ENCODE measurements at regions not wholly inside any gene's neighbourhood (a gene's known extent, or its start where the extent isn't known, plus 50 kb on each side); places are given as distances from the start of the nearest gene placed in this dataset.
A peak's percentile ranks its signal among the peaks of the same experiment; 100 is the strongest.

DNA sequence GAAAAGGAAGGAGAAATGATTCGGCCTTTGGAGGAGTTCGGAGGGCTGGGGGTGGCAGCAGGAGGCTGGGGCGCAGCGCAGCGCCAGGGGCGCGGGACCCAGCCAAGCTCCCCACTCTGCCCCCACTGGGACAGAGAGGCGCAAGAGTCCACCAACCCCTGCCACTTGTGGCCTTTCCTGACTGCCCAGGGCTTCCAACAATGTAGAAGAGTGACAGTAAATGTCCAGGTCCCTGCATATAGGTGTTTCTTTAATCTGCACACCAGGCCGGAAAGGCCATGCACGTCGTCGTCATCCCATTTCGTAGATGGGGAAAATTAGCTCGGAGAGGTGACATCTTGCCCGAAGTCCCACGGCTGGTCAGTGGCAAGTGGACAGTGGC, 96.6 kb downstream of the INHBB start:
- peak overlapping the region; percentile 40 for H3K4me3 ChIP-seq (ENCODE audit: low read length)
- H3K27ac ChIP-seq (ENCODE audit: low read length): no peak overlapping the region
- intact Hi-C loops (cut with DNase I): no loop called here
- ATAC-seq (peak in 1 of 2 donors; percentile 19), DNase-seq (no peak)
- no peaks in the 10 kb centered on the region for H3K27me3 ChIP-seq (ENCODE audit: control insufficient read depth, insufficient read depth)
- H3K4me1 ChIP-seq (ENCODE audit: control insufficient read depth, insufficient read depth, low read length): no peaks in the 10 kb centered on the region
- 3% methylated on average over 16 of the region's 16 CpGs for WGBS
- H3K9me3 ChIP-seq (ENCODE audit: control insufficient read depth, low read length): no peaks in the 10 kb centered on the region

- ATAC-seq (peak; percentile 79 to 80), DNase-seq (peak in 1 of 3 donors; percentile 74)
- intact Hi-C loops (cut with DNase I): no loop called here
- Histone ChIP-seq H3K27ac (ENCODE audit: low read length) (no peak overlapping the region), H3K27me3 (ENCODE audit: control insufficient read depth, insufficient read depth) (no peaks in the 10 kb centered on the region), H3K9me3 (ENCODE audit: control insufficient read depth, low read length) (no peaks in the 10 kb centered on the region), H3K4me3 (ENCODE audit: low read length) (peak overlapping the region; percentile 40), H3K4me1 (ENCODE audit: control insufficient read depth, insufficient read depth, low read length) (no peaks in the 10 kb centered on the region)
- 13% methylated on average over 50 of the region's 50 CpGs for WGBS
Measured at GRCh38 chr2:120442923-120443571, 97.1 kb downstream of the INHBB start.

- Histone ChIP-seq H3K27me3 (ENCODE audit: control insufficient read depth, insufficient read depth) (no peaks in the 10 kb centered on the region), H3K4me1 (ENCODE audit: control insufficient read depth, insufficient read depth, low read length) (no peaks in the 10 kb centered on the region), H3K4me3 (ENCODE audit: low read length) (no peak overlapping the region), H3K9me3 (ENCODE audit: control insufficient read depth, low read length) (no peaks in the 10 kb centered on the region), H3K27ac (ENCODE audit: low read length) (no peak overlapping the region)
- DNase-seq (no peak), ATAC-seq (no peak)
- WGBS: 78% methylated on average over 4 of the region's 4 CpGs
- intact Hi-C loops (cut with DNase I): no loop called here
Measured at GRCh38 chr2:120443946-120444345, 98.0 kb downstream of the INHBB start.

GRCh38 chr2:120444691-120445240, 98.8 kb downstream of the INHBB start:
- intact Hi-C loops (cut with DNase I): no loop called here
- ATAC-seq: no peak
- no peaks in the 10 kb centered on the region for H3K27me3 ChIP-seq (ENCODE audit: control insufficient read depth, insufficient read depth)

GRCh38 chr2:120445449-120446143, 99.7 kb downstream of the INHBB start:
- Histone ChIP-seq H3K27me3 (ENCODE audit: control insufficient read depth, insufficient read depth) (no peaks in the 10 kb centered on the region), H3K27ac (ENCODE audit: low read length) (no peak overlapping the region), H3K4me3 (ENCODE audit: low read length) (no peak overlapping the region), H3K4me1 (ENCODE audit: control insufficient read depth, insufficient read depth, low read length) (no peaks in the 10 kb centered on the region), H3K9me3 (ENCODE audit: control insufficient read depth, low read length) (no peaks in the 10 kb centered on the region)
- DNase-seq: no peak
- WGBS: 86% methylated on average over 7 of the region's 7 CpGs
- intact Hi-C loops (cut with DNase I): no loop called here
- ATAC-seq: no peak

More at GRCh38 chr2:120444691-120445240, 98.8 kb downstream of the INHBB start:
- Histone ChIP-seq H3K4me1 (ENCODE audit: control insufficient read depth, insufficient read depth, low read length) (no peaks in the 10 kb centered on the region), H3K9me3 (ENCODE audit: control insufficient read depth, low read length) (no peaks in the 10 kb centered on the region), H3K27ac (ENCODE audit: low read length) (no peak overlapping the region), H3K4me3 (ENCODE audit: low read length) (no peak overlapping the region)
- WGBS: 93% methylated on average over 9 of the region's 9 CpGs
- DNase-seq: no peak

GRCh38 chr2:120446236-120447126, 100.5 kb downstream of the INHBB start:
- Histone ChIP-seq H3K27me3 (ENCODE audit: control insufficient read depth, insufficient read depth) (no peaks in the 10 kb centered on the region), H3K4me3 (ENCODE audit: low read length) (no peak overlapping the region), H3K27ac (ENCODE audit: low read length) (no peak overlapping the region), H3K4me1 (ENCODE audit: control insufficient read depth, insufficient read depth, low read length) (no peaks in the 10 kb centered on the region), H3K9me3 (ENCODE audit: control insufficient read depth, low read length) (no peaks in the 10 kb centered on the region)
- ATAC-seq (no peak), DNase-seq (no peak)
- intact Hi-C loops (cut with DNase I): no loop called here
- 91% methylated on average over 14 of the region's 14 CpGs for whole genome bisulfite sequencing

- no peak for ATAC-seq
- H3K9me3 ChIP-seq (ENCODE audit: control insufficient read depth, low read length): no peaks in the 10 kb centered on the region
- no peak overlapping the region for H3K27ac ChIP-seq (ENCODE audit: low read length)
- no peaks in the 10 kb centered on the region for H3K27me3 ChIP-seq (ENCODE audit: control insufficient read depth, insufficient read depth)
- H3K4me1 ChIP-seq (ENCODE audit: control insufficient read depth, insufficient read depth, low read length): no peaks in the 10 kb centered on the region
- intact Hi-C loops (cut with DNase I): no loop called here
- DNase-seq: no peak
- 89% methylated on average over 8 of the region's 8 CpGs for whole genome bisulfite sequencing
- H3K4me3 ChIP-seq (ENCODE audit: low read length): no peak overlapping the region
Measured at GRCh38 chr2:120447127-120447785, 101.3 kb downstream of the INHBB start.

- ATAC-seq: no peak
- Histone ChIP-seq H3K27me3 (ENCODE audit: control insufficient read depth, insufficient read depth) (no peaks in the 10 kb centered on the region), H3K9me3 (ENCODE audit: control insufficient read depth, low read length) (no peaks in the 10 kb centered on the region), H3K4me3 (ENCODE audit: low read length) (no peak overlapping the region), H3K4me1 (ENCODE audit: control insufficient read depth, insufficient read depth, low read length) (no peaks in the 10 kb centered on the region), H3K27ac (ENCODE audit: low read length) (no peak overlapping the region)
- intact Hi-C loops (cut with DNase I): no loop called here
- DNase-seq: no peak
- WGBS: 88% methylated on average over 6 of the region's 6 CpGs
Measured at GRCh38 chr2:120448436-120448835, 102.5 kb downstream of the INHBB start.

- WGBS: 86% methylated on average over 15 of the region's 15 CpGs
Measured at GRCh38 chr2:120448961-120449810, 103.2 kb downstream of the INHBB start.

More at GRCh38 chr2:120448961-120449810, 103.2 kb downstream of the INHBB start:
- Histone ChIP-seq H3K4me1 (ENCODE audit: control insufficient read depth, insufficient read depth, low read length) (no peaks in the 10 kb centered on the region), H3K27me3 (ENCODE audit: control insufficient read depth, insufficient read depth) (no peaks in the 10 kb centered on the region), H3K4me3 (ENCODE audit: low read length) (no peak overlapping the region), H3K27ac (ENCODE audit: low read length) (no peak overlapping the region), H3K9me3 (ENCODE audit: control insufficient read depth, low read length) (no peaks in the 10 kb centered on the region)
- intact Hi-C loops (cut with DNase I): no loop called here
- no peak for ATAC-seq
- DNase-seq: no peak
